ENCODE measurements at regions not wholly inside any gene's neighbourhood (a gene's known extent, or its start where the extent isn't known, plus 50 kb on each side); places are given as distances from the start of the nearest gene placed in this dataset.

- Mint-ChIP-seq H3K27me3 (ENCODE audit: low read depth) (peaks cover 97% of the 10 kb centered on the region), H3K36me3 (ENCODE audit: insufficient read depth in 1 of 3, low read depth in 3 of 3) (peaks cover 0 to 3% (median 0%) of the 10 kb centered on the region in 3 experiments; a peak in 4 of 7 replicates), H3K27ac (no peak overlapping the region), H3K4me1 (no peaks in the 10 kb centered on the region), H3K4me3 (no peak overlapping the region), H3K9me3 (peaks cover 60 to 69% of the 10 kb centered on the region in 2 experiments)
- no peak overlapping the region for H3T11ph ChIP-seq (ENCODE audit: low read length)
- no peak overlapping the region for H4K5ac ChIP-seq (ENCODE audit: insufficient read length, low read depth, low read length)
- no peak overlapping the region for H2AK5ac ChIP-seq (ENCODE audit: insufficient read length, low read length)
- H3K27ac ChIP-seq (ENCODE audit: insufficient read length, low read depth, low read length): no peak overlapping the region
- no peaks in the 10 kb centered on the region for H3K79me2 ChIP-seq (ENCODE audit: insufficient read depth, low read length)
- no peaks in the 10 kb centered on the region for H3K23me2 ChIP-seq (ENCODE audit: insufficient read length, low read depth, low read length, poor library complexity, severe bottlenecking)
- H2BK5ac ChIP-seq (ENCODE audit: insufficient read length, low read length): no peak overlapping the region
- no peak overlapping the region for H3K9ac ChIP-seq (ENCODE audit: extremely low read depth, insufficient read length, low read length)
- no peak overlapping the region for H4K8ac ChIP-seq (replicated peaks; ENCODE audit: insufficient read length, low read depth, low read length)
- H3K23ac ChIP-seq (ENCODE audit: insufficient read length, low read depth, low read length): no peak overlapping the region
- no CpG with 5 or more reads among the region's 4 CpGs for WGBS (ENCODE audit: extremely low coverage, insufficient read length, low lambda C conversion rate)
- no peaks in the 10 kb centered on the region for H3K4me1 ChIP-seq (ENCODE audit: insufficient read depth, low read length)
- H4K20me1 ChIP-seq (ENCODE audit: control insufficient read depth, insufficient read depth, insufficient read length): no peaks in the 10 kb centered on the region
- no peaks in the 10 kb centered on the region for H3K9me3 ChIP-seq (ENCODE audit: control insufficient read depth, low read depth, low read length)
- no peak overlapping the region for H2BK12ac ChIP-seq (ENCODE audit: insufficient read length, low read depth, low read length)
- no peak overlapping the region for H3K18ac ChIP-seq (ENCODE audit: insufficient read length, low read depth, low read length)
- H2BK15ac ChIP-seq (ENCODE audit: low read depth, low read length): no peak overlapping the region
- no peak for DNase-seq
- no peak overlapping the region for H2AFZ ChIP-seq (ENCODE audit: low read length)
- no peak for TF ChIP-seq CTCF (conservative IDR thresholded peaks at IDR 0.05)
- no peaks in the 10 kb centered on the region; the same call in 1 of the 2 replicates for H3K27me3 ChIP-seq (ENCODE audit: insufficient read depth, low read length)
- no peak overlapping the region for H3K56ac ChIP-seq (ENCODE audit: insufficient read length, low read depth, low read length)
- no peak overlapping the region for H2BK20ac ChIP-seq (ENCODE audit: low read depth, low read length, poor library complexity, severe bottlenecking)
- no peak overlapping the region for H3K4ac ChIP-seq (ENCODE audit: low read depth, low read length)
- no peak overlapping the region for H3K14ac ChIP-seq (ENCODE audit: insufficient read depth, low read length)
- H3K4me2 ChIP-seq (ENCODE audit: insufficient read depth, insufficient read length, low read length): no peak overlapping the region
- no peaks in the 10 kb centered on the region for H3K79me1 ChIP-seq (ENCODE audit: insufficient read depth, low read depth, low read length, poor library complexity, severe bottlenecking)
- no peak overlapping the region for H2BK120ac ChIP-seq (ENCODE audit: low read depth, low read length, poor library complexity, severe bottlenecking)
- H4K91ac ChIP-seq (ENCODE audit: insufficient read length, low read depth, low read length): no peak overlapping the region
These were observed 78.0 kb upstream of the PJA1 start for GRCh38 chrX:69243276-69243675.
